ENCODE measurements at regions not wholly inside any gene's neighbourhood (a gene's known extent, or its start where the extent isn't known, plus 50 kb on each side); places are given as distances from the start of the nearest gene placed in this dataset.
"Not testable (repeated sequence)": the region's sequence is repeated elsewhere in the genome, so short reads cannot be mapped to it uniquely, and the experiment has no call there.

GRCh38 chr1:186775881-186776560 is 52.7 kb upstream of the PLA2G4A start:
- Mint-ChIP-seq H3K27me3 (peaks cover 4% of the 10 kb centered on the region), H3K4me1 (ENCODE audit: low read depth) (no peaks in the 10 kb centered on the region), H3K4me3 (no peak overlapping the region), H3K36me3 (ENCODE audit: low read depth) (no peaks in the 10 kb centered on the region), H3K9me3 (no peaks in the 10 kb centered on the region), H3K27ac (no peak overlapping the region)
- no peak for DNase-seq

GRCh38 chr1:186775036-186775435 is 53.7 kb upstream of the PLA2G4A start:
- Mint-ChIP-seq H3K27me3 (peaks cover 4% of the 10 kb centered on the region), H3K4me1 (ENCODE audit: low read depth) (no peaks in the 10 kb centered on the region), H3K27ac (no peak overlapping the region), H3K4me3 (no peak overlapping the region), H3K9me3 (no peaks in the 10 kb centered on the region), H3K36me3 (ENCODE audit: low read depth) (no peaks in the 10 kb centered on the region)
- no peak for DNase-seq

GRCh38 chr1:186772228-186772627 is 56.5 kb upstream of the PLA2G4A start:
- DNase-seq: no peak
- Mint-ChIP-seq H3K4me3 (no peak overlapping the region), H3K27me3 (peaks cover 4% of the 10 kb centered on the region), H3K36me3 (ENCODE audit: low read depth) (no peaks in the 10 kb centered on the region), H3K9me3 (no peaks in the 10 kb centered on the region), H3K4me1 (ENCODE audit: low read depth) (no peaks in the 10 kb centered on the region), H3K27ac (no peak overlapping the region)

- Mint-ChIP-seq H3K36me3 (ENCODE audit: low read depth) (no peaks in the 10 kb centered on the region), H3K27me3 (peaks cover 4% of the 10 kb centered on the region), H3K27ac (no peak overlapping the region), H3K4me1 (ENCODE audit: low read depth) (no peaks in the 10 kb centered on the region), H3K9me3 (no peaks in the 10 kb centered on the region), H3K4me3 (no peak overlapping the region)
- no peak for DNase-seq
These were observed 58.3 kb upstream of the PLA2G4A start for GRCh38 chr1:186770421-186770820.

- DNase-seq: no peak
- H3K9me3 Mint-ChIP-seq: no peaks in the 10 kb centered on the region
- no peaks in the 10 kb centered on the region for H3K4me1 Mint-ChIP-seq (ENCODE audit: low read depth)
- no peak overlapping the region for H3K27ac Mint-ChIP-seq
- H3K36me3 Mint-ChIP-seq (ENCODE audit: low read depth): no peaks in the 10 kb centered on the region
- no peak overlapping the region for H3K4me3 Mint-ChIP-seq
- H3K27me3 Mint-ChIP-seq: peaks cover 4% of the 10 kb centered on the region
These were observed 59.8 kb upstream of the PLA2G4A start for GRCh38 chr1:186768906-186769305.

GRCh38 chr1:186765446-186765845 is 63.3 kb upstream of the PLA2G4A start:
- no peaks in the 10 kb centered on the region for H3K4me1 Mint-ChIP-seq (ENCODE audit: low read depth)

GRCh38 chr1:186763107-186763506 is 65.6 kb upstream of the PLA2G4A start:
- Mint-ChIP-seq H3K27ac (no peak overlapping the region), H3K27me3 (no peaks in the 10 kb centered on the region), H3K4me1 (ENCODE audit: low read depth) (no peaks in the 10 kb centered on the region), H3K4me3 (no peak overlapping the region), H3K36me3 (ENCODE audit: low read depth) (no peaks in the 10 kb centered on the region), H3K9me3 (no peaks in the 10 kb centered on the region)
- DNase-seq: no peak

More at GRCh38 chr1:186765446-186765845, 63.3 kb upstream of the PLA2G4A start:
- Mint-ChIP-seq H3K27ac (no peak overlapping the region), H3K36me3 (ENCODE audit: low read depth) (no peaks in the 10 kb centered on the region), H3K9me3 (no peaks in the 10 kb centered on the region), H3K4me3 (no peak overlapping the region), H3K27me3 (no peaks in the 10 kb centered on the region)
- no peak for DNase-seq

GRCh38 chr1:186762653-186763052 is 66.1 kb upstream of the PLA2G4A start:
- Mint-ChIP-seq H3K27ac (no peak overlapping the region), H3K9me3 (no peaks in the 10 kb centered on the region), H3K4me1 (ENCODE audit: low read depth) (no peaks in the 10 kb centered on the region), H3K36me3 (ENCODE audit: low read depth) (no peaks in the 10 kb centered on the region), H3K4me3 (no peak overlapping the region), H3K27me3 (no peaks in the 10 kb centered on the region)
- DNase-seq: no peak

GRCh38 chr1:186761358-186761757 is 67.4 kb upstream of the PLA2G4A start:
- Mint-ChIP-seq H3K27ac (no peak overlapping the region), H3K27me3 (no peaks in the 10 kb centered on the region), H3K36me3 (ENCODE audit: low read depth) (no peaks in the 10 kb centered on the region), H3K4me3 (no peak overlapping the region), H3K4me1 (ENCODE audit: low read depth) (no peaks in the 10 kb centered on the region), H3K9me3 (no peaks in the 10 kb centered on the region)
- no peak for DNase-seq

- H3K36me3 Mint-ChIP-seq (ENCODE audit: low read depth): no peaks in the 10 kb centered on the region
- H3K27ac Mint-ChIP-seq: no peak overlapping the region
- no peaks in the 10 kb centered on the region for H3K4me1 Mint-ChIP-seq (ENCODE audit: low read depth)
- H3K27me3 Mint-ChIP-seq: no peaks in the 10 kb centered on the region
- no peaks in the 10 kb centered on the region for H3K9me3 Mint-ChIP-seq
- H3K4me3 Mint-ChIP-seq: no peak overlapping the region
- DNase-seq: no peak
These were observed 68.3 kb upstream of the PLA2G4A start for GRCh38 chr1:186760446-186760845.

- not testable (repeated sequence) for H3K4me1 Mint-ChIP-seq (ENCODE audit: low read depth); H3K36me3 Mint-ChIP-seq (ENCODE audit: low read depth); H3K27ac Mint-ChIP-seq; H3K27me3 Mint-ChIP-seq; H3K9me3 Mint-ChIP-seq; H3K4me3 Mint-ChIP-seq; DNase-seq
These were observed 69.7 kb upstream of the PLA2G4A start for GRCh38 chr1:186758896-186759606.

GRCh38 chr1:186757851-186758250 is 70.9 kb upstream of the PLA2G4A start:
- no peak overlapping the region for H3K27ac Mint-ChIP-seq

GRCh38 chr1:186754542-186755145 is 74.1 kb upstream of the PLA2G4A start:
- Mint-ChIP-seq H3K27ac (no peak overlapping the region), H3K27me3 (no peaks in the 10 kb centered on the region), H3K4me1 (ENCODE audit: low read depth) (no peaks in the 10 kb centered on the region), H3K4me3 (no peak overlapping the region), H3K9me3 (no peaks in the 10 kb centered on the region), H3K36me3 (ENCODE audit: low read depth) (no peaks in the 10 kb centered on the region)
- no peak for DNase-seq

More at GRCh38 chr1:186757851-186758250, 70.9 kb upstream of the PLA2G4A start:
- Mint-ChIP-seq H3K36me3 (ENCODE audit: low read depth) (no peaks in the 10 kb centered on the region), H3K4me1 (ENCODE audit: low read depth) (no peaks in the 10 kb centered on the region), H3K4me3 (no peak overlapping the region), H3K27me3 (no peaks in the 10 kb centered on the region), H3K9me3 (no peaks in the 10 kb centered on the region)
- no peak for DNase-seq

- peaks cover 2% of the 10 kb centered on the region for H3K9me3 Mint-ChIP-seq
- H3K4me3 Mint-ChIP-seq: no peak overlapping the region
- H3K27me3 Mint-ChIP-seq: no peaks in the 10 kb centered on the region
- H3K27ac Mint-ChIP-seq: no peak overlapping the region
- H3K4me1 Mint-ChIP-seq (ENCODE audit: low read depth): no peaks in the 10 kb centered on the region
- H3K36me3 Mint-ChIP-seq (ENCODE audit: low read depth): no peaks in the 10 kb centered on the region
- DNase-seq: no peak
These were observed 73.0 kb upstream of the PTGS2 start for GRCh38 chr1:186753241-186753640.

GRCh38 chr1:186750257-186750656 is 70.0 kb upstream of the PTGS2 start:
- Mint-ChIP-seq H3K9me3 (peaks cover 8% of the 10 kb centered on the region), H3K4me1 (ENCODE audit: low read depth) (no peaks in the 10 kb centered on the region), H3K27ac (no peak overlapping the region), H3K27me3 (no peaks in the 10 kb centered on the region), H3K4me3 (no peak overlapping the region), H3K36me3 (ENCODE audit: low read depth) (no peaks in the 10 kb centered on the region)
- DNase-seq: no peak

All from activated T-cell treated with anti-CD3 and anti-CD28 coated beads, Interleukin-2, amount 50 U/mL, for 24 hours (primary cell).